GM18502 (cell line): ENCODE measurements at regions not wholly inside any gene's neighbourhood (a gene's known extent, or its start where the extent isn't known, plus 50 kb on each side); places are given as distances from the start of the nearest gene placed in this dataset.
"Not testable (repeated sequence)": the region's sequence is repeated elsewhere in the genome, so short reads cannot be mapped to it uniquely, and the experiment has no call there.

Source experiments
- ATAC-seq: cut with Tn5 transposase; IDR thresholded peaks from one replicate; pipeline ENCODE4 v1.9.1; 2021; ENCODE audit warnings: mild to moderate bottlenecking; ENCODE audit not compliant: unreplicated experiment, poor library complexity

- no peak for ATAC-seq
These were observed 668.4 kb downstream of the CENPC start for GRCh38 chr4:66876946-66877345.

DNA sequence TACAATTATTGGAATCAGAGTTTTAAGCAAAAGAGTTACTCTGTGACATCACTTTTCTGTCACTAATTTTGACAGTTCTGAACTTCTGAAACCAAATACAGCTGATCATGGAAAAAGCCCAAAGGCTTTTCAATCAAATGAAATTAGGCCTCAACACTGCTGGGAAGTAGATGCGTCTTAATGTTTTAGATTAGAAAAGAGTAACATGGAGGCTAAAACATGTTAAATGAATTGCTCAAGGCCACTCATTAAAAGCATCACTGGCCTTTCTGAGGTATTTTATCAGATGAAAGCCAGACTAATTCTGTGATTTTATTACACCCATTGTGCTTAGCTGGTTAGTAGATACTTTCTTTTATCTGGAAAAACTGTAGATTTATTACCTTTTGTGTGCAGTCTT is 672.6 kb downstream of the CENPC start:
- ATAC-seq, result no peak

- no peak for ATAC-seq
These were observed 681.8 kb downstream of the CENPC start for GRCh38 chr4:66863481-66863880.

GRCh38 chr4:66855956-66856355 is 689.3 kb downstream of the CENPC start:
- ATAC-seq, result no peak

DNA sequence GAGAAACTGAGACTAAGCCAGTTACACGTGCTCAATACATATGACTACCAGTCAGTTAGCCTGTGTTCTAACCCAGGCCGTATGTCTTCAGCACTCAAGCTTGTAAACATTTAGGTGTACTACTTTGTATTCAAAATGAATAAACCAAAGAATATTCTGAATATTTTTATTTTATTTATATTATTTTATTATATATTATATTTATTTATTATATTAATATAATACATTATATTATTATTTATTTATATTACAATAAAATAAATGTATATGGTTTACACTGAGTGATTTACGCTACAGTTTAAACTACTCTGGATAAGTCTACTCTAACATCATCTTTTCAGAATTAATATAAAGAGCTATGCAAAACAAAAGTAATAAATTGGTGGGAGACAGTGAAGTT is 691.5 kb downstream of the CENPC start:
- no peak for ATAC-seq

DNA sequence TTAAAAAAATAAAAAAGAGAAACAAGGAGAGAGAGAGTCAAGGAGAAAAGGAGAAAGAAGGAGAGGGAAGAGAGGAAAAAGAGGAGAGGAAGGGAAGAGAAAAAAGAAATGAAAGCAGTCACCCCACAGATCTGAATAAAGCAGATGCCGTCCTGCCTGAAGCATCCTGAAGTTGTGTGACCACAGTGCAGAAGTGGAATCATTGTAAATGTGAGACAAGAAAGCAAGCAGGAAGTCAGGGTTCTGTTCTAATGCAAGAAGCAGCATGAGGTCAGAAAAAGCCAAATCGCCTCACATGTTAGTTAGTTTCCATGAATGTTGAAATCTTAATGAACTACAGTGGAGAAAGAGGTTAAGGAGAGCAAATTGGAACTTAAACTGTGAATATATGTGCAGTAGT is 692.5 kb downstream of the CENPC start:
- no peak for ATAC-seq

GRCh38 chr4:66849596-66849995 is 695.7 kb downstream of the CENPC start:
- ATAC-seq, result no peak

GRCh38 chr4:66842724-66843088 is 702.6 kb downstream of the CENPC start:
- no peak for ATAC-seq

DNA sequence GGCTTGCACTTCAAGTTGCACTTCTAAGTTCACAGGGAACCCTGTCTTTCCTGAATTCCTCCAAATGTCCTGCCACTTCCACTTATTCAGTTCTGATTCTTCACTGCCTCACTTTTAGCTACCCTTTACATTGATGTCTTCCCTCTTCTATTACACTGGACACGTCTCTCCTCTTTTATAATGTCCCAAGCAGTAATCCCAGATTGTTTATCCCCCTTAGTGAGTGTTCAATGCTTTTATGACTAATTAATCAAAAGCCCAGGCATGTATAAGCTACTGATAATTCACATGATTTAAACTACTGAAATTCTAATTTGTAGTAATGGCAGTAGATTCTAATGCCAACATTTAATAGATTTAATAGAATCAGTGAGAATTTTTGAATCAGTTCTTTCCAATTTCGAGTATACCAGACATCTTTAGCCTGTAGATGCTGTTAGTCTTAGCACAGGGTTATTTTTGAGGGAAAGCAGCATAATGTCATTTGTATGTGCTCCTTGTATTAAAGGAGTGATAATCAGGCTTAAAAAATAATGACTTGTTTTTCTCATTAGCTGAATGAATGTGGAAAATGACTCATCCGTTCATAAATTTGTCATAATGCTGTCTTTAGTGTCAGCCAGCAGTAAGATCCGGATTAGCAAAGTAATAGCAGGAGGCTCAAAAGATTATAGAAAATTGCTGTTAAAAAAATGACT is 703.1 kb downstream of the CENPC start:
- no peak for ATAC-seq

DNA sequence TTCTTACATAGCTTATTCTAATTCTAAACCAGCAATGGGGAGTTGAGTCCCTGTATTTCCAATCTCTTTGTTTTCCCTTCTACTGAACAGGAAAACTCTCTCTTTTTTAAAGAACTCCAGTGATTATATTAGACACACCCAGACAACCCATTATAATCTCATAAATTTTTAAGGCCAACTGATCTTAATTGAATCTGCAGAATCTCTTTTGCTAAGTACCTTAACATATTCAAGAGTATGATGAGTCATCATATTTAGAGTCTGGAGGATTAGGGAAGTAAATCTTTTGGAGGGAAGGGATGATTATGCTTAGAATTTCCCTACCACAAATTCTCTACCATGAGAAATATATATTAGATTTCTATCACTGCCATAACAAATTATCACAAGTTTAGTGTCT is 705.1 kb downstream of the CENPC start:
- no peak for ATAC-seq

- no peak for ATAC-seq
These were observed 707.9 kb downstream of the CENPC start for GRCh38 chr4:66837279-66837922.

DNA sequence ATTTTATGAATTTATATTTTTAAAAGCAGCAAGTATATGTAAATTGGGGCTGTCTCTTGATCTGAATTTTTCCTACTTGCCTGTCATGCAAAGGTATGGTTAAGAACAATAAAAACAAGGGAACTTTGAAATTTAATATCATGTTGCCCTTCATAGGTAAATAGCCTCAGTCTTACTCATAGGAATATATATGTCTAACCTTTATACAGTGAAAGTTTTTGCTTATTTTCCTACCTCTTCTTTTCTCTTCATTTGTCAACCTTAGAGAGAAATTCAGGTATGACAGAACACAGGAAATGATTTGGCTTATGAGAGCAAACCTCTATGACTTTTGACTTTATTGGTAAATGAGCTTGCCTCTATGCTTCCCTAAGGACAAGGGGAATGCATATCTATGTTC is 716.0 kb downstream of the CENPC start:
- no peak for ATAC-seq

GRCh38 chr4:66820681-66821080 is 724.6 kb downstream of the CENPC start:
- no peak for ATAC-seq

DNA sequence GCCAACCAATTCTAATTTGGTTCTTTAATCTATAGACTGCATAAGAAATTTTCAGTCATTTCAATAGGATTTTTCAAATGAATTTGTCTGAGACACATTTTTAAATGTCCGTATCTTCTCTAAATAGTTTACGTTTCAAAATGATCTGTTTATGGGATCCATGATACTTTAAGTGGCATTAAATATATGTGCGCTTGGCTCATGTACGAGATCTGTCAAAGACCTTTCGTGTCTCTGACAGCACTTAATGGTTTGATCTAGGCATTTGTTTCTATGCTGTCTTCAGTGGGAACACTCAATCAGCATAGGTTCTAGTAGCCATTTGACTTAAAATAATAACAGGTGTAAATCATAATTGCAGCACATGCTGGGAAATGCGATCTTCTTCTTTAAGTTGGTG is 731.0 kb downstream of the CENPC start:
- ATAC-seq, result no peak

DNA sequence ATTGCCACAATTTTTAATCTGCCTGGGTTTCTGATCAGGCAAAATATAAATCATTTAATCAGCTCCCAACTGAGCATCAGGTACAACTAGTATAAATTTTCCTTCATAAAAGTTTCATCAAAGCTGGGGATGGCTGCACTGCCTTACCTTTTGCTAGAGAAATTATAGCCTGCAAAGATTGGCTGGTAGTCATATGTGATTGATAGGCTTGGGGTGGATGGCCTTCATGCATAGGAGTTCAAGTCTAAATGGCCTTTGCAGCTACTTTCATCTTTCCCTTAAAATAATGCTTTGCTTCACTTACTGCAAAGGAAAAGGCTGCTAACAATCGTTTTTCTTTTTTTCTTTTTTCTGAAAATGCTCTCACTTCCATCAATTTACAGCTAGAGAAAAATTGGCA is 739.7 kb downstream of the CENPC start:
- no peak for ATAC-seq

DNA sequence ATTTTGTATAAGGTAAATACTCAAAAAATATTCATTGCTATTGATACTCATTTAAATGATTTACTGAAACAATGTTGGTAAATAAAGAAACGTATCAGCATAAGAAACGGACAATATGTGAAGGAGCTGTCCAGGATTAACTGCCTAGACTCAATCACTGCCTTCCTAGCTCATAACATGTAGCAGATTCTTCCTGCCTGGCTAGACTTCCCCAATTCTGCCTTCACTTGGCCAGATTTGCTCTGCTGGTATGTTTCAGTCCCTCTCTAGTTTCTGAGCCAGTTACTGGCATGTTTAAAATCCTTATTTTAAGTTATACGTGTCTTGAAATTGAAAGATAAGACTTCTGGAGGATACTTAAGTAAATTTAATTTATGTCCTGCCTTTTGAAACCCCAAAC is 740.3 kb downstream of the CENPC start:
- ATAC-seq, result no peak

DNA sequence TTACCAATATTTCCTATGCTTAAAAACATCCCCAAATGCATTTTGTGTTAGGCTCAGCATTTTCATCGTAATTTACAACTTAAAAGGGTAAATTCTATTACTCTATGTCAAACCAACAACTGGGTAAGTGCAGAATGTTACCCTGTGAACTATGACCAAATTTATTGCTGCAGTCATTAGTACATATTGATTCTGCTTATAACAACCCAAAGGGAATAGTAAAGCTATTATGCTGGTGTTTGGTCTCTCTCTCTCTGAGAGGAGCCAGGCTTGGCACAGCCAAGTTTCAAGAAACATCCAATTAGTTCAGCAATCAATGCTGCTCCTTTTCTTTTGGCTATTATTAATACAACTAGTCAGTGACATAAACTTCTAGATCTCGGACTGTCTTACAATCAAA is 747.7 kb downstream of the CENPC start:
- no peak for ATAC-seq

- no peak for ATAC-seq
These were observed 749.6 kb downstream of the CENPC start for GRCh38 chr4:66795724-66796123.

- no peak for ATAC-seq
These were observed 750.8 kb downstream of the CENPC start for GRCh38 chr4:66794390-66795034.

- no peak for ATAC-seq
These were observed 753.6 kb downstream of the CENPC start for GRCh38 chr4:66791686-66792085.

DNA sequence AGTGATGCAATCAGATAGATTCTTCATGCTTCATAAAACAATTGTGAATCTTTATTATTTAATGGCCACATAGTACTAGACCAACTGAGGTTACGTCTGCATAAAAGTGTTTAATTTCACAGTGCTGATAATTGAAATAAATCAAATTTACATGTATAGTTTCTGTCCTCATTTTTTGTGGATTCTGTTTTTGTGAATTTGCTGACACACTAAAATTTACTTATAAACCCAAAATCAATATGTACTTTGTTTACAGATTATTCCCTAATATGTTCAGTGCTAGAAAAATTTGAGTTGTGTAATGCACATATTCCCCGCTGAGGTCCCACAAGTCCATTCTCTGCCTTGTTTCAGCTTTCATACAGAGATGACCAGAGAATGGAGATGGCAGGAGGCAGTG is 759.8 kb downstream of the CENPC start:
- ATAC-seq, result no peak

DNA sequence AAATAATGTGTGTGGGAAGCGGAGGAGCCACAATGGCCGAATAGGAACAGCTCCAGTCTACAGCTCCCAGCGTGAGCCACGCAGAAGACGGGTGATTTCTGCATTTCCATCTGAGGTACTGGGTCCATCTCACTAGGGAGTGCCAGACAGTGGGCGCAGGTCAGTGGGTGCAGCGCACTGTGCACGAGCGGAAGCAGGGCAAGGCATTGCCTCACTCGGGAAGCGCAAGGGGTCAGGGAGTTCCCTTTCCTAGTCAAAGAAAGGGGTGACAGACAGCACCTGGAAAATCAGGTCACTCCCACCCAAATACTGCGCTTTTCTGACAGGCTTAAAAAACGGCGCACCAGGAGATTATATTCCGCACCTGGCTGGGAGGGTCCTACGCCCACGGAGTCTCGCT is 762.6 kb downstream of the CENPC start:
- ATAC-seq, result not testable (repeated sequence)
